ENCODE measurements at regions not wholly inside any gene's neighbourhood (a gene's known extent, or its start where the extent isn't known, plus 50 kb on each side); places are given as distances from the start of the nearest gene placed in this dataset.

DNA sequence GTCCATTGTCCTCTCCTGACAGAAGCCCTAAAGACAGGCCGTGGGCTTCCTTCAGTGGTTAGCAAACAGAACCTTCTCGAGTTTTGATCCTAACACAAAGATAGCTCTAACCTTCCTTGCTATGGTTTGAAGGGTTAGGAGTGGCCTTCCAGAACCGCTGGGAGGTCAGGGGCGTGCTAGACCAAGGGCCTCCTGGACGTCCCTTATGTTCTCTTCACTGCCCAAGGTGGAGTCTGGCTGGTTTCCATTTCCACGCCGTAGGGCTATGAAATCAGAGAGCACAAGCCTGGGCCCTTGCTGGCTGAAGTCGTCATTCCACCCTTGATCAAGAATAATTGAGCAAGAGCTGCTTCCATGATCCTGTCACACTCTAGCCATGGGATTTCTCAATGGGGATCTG lies 475.1 kb downstream of the SHQ1 start:
- no peak for DNase-seq
- TF ChIP-seq POLR2A (IDR thresholded peaks at IDR 0.05) (no peak), POLR2AphosphoS5 (IDR thresholded peaks at IDR 0.05) (no peak), EP300 (IDR thresholded peaks at IDR 0.05; ENCODE audit: low read depth) (no peak)
- TF ChIP-seq, protein P1, sequence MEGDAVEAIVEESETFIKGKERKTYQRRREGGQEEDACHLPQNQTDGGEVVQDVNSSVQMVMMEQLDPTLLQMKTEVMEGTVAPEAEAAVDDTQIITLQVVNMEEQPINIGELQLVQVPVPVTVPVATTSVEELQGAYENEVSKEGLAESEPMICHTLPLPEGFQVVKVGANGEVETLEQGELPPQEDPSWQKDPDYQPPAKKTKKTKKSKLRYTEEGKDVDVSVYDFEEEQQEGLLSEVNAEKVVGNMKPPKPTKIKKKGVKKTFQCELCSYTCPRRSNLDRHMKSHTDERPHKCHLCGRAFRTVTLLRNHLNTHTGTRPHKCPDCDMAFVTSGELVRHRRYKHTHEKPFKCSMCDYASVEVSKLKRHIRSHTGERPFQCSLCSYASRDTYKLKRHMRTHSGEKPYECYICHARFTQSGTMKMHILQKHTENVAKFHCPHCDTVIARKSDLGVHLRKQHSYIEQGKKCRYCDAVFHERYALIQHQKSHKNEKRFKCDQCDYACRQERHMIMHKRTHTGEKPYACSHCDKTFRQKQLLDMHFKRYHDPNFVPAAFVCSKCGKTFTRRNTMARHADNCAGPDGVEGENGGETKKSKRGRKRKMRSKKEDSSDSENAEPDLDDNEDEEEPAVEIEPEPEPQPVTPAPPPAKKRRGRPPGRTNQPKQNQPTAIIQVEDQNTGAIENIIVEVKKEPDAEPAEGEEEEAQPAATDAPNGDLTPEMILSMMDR (IDR thresholded peaks at IDR 0.05): no peak
- 94 to 100% methylated on average over 2 to 8 of the region's 8 CpGs for WGBS, 2 donors (ENCODE audit: low coverage in 1 of 2)
- no peaks in the 10 kb centered on the region for H3K9me3 ChIP-seq
- in situ Hi-C loops (cut with MboI; ENCODE audit: low pct_ligation_motif_present in 1 of 4, low pct_unique_long_range_greater_than_20kb in 1 of 4, low sequenced_read_pairs in 3 of 4): no loop called here
- H3K27ac ChIP-seq: no peak overlapping the region
- no peaks in the 10 kb centered on the region for H3K4me1 ChIP-seq
- peaks cover 0 to 9% (median 3%) of the 10 kb centered on the region in 4 donors for H3K36me3 ChIP-seq
- H3K27me3 ChIP-seq: no peaks in the 10 kb centered on the region
- intact Hi-C loops (cut with DNase I; ENCODE audit: low total_unique reads): no loop called here
- H3K4me3 ChIP-seq: no peak overlapping the region

DNA sequence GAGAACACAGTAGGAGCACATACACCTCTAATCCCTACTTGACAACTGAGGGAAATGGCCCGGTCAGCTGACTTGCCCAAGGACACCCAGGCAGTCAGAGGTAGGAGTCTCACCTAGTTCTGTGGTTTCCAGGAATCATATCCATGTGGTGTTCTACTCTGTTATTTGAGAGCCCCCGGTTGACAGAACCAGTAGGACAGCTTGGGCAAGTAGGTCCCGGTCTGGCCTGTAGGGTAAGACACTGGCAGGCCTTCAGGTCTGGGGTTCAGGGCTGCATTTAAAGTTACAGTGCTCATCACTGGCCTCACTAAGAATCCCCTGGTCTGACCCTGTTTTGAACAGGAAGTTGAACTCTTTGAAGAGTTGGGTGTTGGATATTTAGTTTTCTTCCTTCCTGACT lies 476.1 kb downstream of the SHQ1 start:
- H3K9me3 ChIP-seq: no peaks in the 10 kb centered on the region
- H3K27ac ChIP-seq: no peak overlapping the region
- TF ChIP-seq POLR2A (IDR thresholded peaks at IDR 0.05) (no peak), POLR2AphosphoS5 (IDR thresholded peaks at IDR 0.05) (no peak), EP300 (IDR thresholded peaks at IDR 0.05; ENCODE audit: low read depth) (no peak)
- TF ChIP-seq, protein P1 (IDR thresholded peaks at IDR 0.05): no peak
- no peak for DNase-seq
- peaks cover 0 to under 1% (median 0%) of the 10 kb centered on the region in 4 donors for H3K36me3 ChIP-seq
- WGBS, 2 donors (ENCODE audit: low coverage in 1 of 2): 98% methylated on average over 3 of the region's 3 CpGs; no CpG with 5 or more reads in 1 of the 2 donors
- intact Hi-C loops (cut with DNase I; ENCODE audit: low total_unique reads): no loop called here
- H3K4me1 ChIP-seq: no peaks in the 10 kb centered on the region
- no peaks in the 10 kb centered on the region for H3K27me3 ChIP-seq
- no peak overlapping the region for H3K4me3 ChIP-seq
- in situ Hi-C loops (cut with MboI; ENCODE audit: low pct_ligation_motif_present in 1 of 4, low pct_unique_long_range_greater_than_20kb in 1 of 4, low sequenced_read_pairs in 3 of 4): no loop called here

DNA sequence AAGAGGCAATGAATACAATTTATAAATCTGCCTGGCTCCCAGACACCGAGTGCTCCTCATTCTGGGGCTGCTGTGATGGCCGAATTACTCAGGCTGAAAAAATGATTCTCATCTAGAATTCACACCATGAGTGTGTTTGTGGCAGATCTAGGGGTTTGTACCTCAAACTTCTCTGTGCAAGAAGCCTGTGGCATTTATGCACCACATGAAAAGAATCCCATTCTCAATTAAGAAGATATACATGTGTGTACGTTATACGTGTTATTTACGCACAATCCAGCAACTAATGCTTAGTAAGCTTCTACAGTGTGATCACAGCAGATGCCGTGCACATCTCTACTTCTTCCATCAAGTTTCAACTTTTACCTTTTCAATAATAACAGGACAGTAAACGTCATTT lies 476.8 kb downstream of the SHQ1 start:
- Histone ChIP-seq H3K9me3 (no peaks in the 10 kb centered on the region), H3K27ac (no peak overlapping the region), H3K4me1 (no peaks in the 10 kb centered on the region), H3K27me3 (no peaks in the 10 kb centered on the region), H3K4me3 (no peak overlapping the region), H3K36me3 (no peaks in the 10 kb centered on the region)
- no peak for DNase-seq
- intact Hi-C loops (cut with DNase I; ENCODE audit: low total_unique reads) (no loop called here), in situ Hi-C loops (cut with MboI; ENCODE audit: low pct_ligation_motif_present in 1 of 4, low pct_unique_long_range_greater_than_20kb in 1 of 4, low sequenced_read_pairs in 3 of 4) (no loop called here)
- TF ChIP-seq, protein P1 (IDR thresholded peaks at IDR 0.05): no peak
- TF ChIP-seq POLR2A (IDR thresholded peaks at IDR 0.05) (no peak), EP300 (IDR thresholded peaks at IDR 0.05; ENCODE audit: low read depth) (no peak), POLR2AphosphoS5 (IDR thresholded peaks at IDR 0.05) (no peak)
- 84 to 91% methylated on average over 6 to 7 of the region's 7 CpGs for WGBS, 2 donors (ENCODE audit: low coverage in 1 of 2)

DNA sequence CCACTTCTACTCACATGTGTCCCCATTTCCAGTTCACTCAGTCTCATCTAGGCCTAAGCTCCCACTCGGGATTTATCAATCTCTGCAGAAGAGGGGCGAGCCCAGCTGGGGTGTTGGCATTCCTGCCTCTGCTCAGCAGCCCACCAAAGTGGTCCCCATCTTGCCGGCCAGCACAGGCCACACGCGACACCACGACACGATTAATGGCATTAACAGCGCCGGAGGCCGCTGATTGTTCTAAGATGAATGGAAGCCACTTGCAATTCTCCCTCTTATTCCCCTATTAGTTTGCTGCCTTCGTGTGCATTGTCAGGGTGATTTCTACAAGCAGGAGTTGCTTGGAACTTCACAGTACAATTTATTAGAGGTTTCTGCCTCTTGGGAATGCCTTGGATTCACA lies 477.3 kb downstream of the SHQ1 start:
- Histone ChIP-seq H3K9me3 (no peaks in the 10 kb centered on the region), H3K4me3 (no peak overlapping the region), H3K27ac (no peak overlapping the region), H3K4me1 (no peaks in the 10 kb centered on the region), H3K36me3 (no peaks in the 10 kb centered on the region), H3K27me3 (no peaks in the 10 kb centered on the region)
- intact Hi-C loops (cut with DNase I; ENCODE audit: low total_unique reads) (no loop called here), in situ Hi-C loops (cut with MboI; ENCODE audit: low pct_ligation_motif_present in 1 of 4, low pct_unique_long_range_greater_than_20kb in 1 of 4, low sequenced_read_pairs in 3 of 4) (no loop called here)
- WGBS, 2 donors (ENCODE audit: low coverage in 1 of 2): 77 to 89% methylated on average over 4 to 11 of the region's 11 CpGs
- DNase-seq: no peak
- TF ChIP-seq POLR2AphosphoS5 (IDR thresholded peaks at IDR 0.05) (no peak), EP300 (IDR thresholded peaks at IDR 0.05; ENCODE audit: low read depth) (no peak), POLR2A (IDR thresholded peaks at IDR 0.05) (no peak)
- TF ChIP-seq, protein P1 (IDR thresholded peaks at IDR 0.05): no peak

Data from transverse colon (tissue), 4 donors.